Hepatocyte (in vitro differentiated cells): ENCODE measurements at regions not wholly inside any gene's neighbourhood (a gene's known extent, or its start where the extent isn't known, plus 50 kb on each side); places are given as distances from the start of the nearest gene placed in this dataset.
A peak's percentile ranks its signal among the peaks of the same experiment; 100 is the strongest.
"Not testable (repeated sequence)": the region's sequence is repeated elsewhere in the genome, so short reads cannot be mapped to it uniquely, and the experiment has no call there.

Experiments
- DNase-seq: peaks from one replicate; pipeline ENCODE4 v3.0.0-alpha.2; 2016; ENCODE audit warnings: low spot score
- H2AFZ ChIP-seq: fragments of 200-600 bp; sonication (generic); 2 replicates; pipeline ENCODE4 v1.6.0; 2016; ENCODE audit warnings: antibody characterized with exemption, mild to moderate bottlenecking
- H3K27ac ChIP-seq: fragments of 200-600 bp; sonication (generic); 2 replicates; pipeline ENCODE4 v1.5.1; 2016; ENCODE audit warnings: mild to moderate bottlenecking
- H3K27me3 ChIP-seq: fragments of 200-600 bp; sonication (generic); 2 replicates; pipeline ENCODE4 v1.6.1; 2016
- H3K36me3 ChIP-seq: fragments of 200-600 bp; sonication (generic); replicated peaks from 2 replicates; pipeline ENCODE4 v1.5.1; 2016; ENCODE audit warnings: low read depth; ENCODE audit not compliant: insufficient read depth
- H3K4me1 ChIP-seq: fragments of 200-600 bp; sonication (generic); 2 replicates; pipeline ENCODE4 v1.5.1; 2016; ENCODE audit warnings: mild to moderate bottlenecking, moderate library complexity; ENCODE audit not compliant: insufficient read depth
- H3K4me2 ChIP-seq: fragments of 200-600 bp; sonication (generic); 2 replicates; pipeline ENCODE4 v1.6.0; 2016
- H3K4me3 ChIP-seq: fragments of 200-600 bp; sonication (generic); 2 replicates; pipeline ENCODE4 v1.5.1; 2016; ENCODE audit warnings: mild to moderate bottlenecking
- H3K79me2 ChIP-seq: fragments of 200-600 bp; sonication (generic); 2 replicates; pipeline ENCODE4 v1.6.0; 2017; ENCODE audit warnings: mild to moderate bottlenecking
- H3K9me2 ChIP-seq: fragments of 200-600 bp; sonication (generic); replicated peaks from 2 replicates; pipeline ENCODE4 v1.6.0; 2017; ENCODE audit warnings: mild to moderate bottlenecking; ENCODE audit not compliant: insufficient read depth
- H3K9me3 ChIP-seq: fragments of 200-600 bp; sonication (generic); 2 replicates; pipeline ENCODE4 v1.5.1; 2016; ENCODE audit warnings: low read depth, mild to moderate bottlenecking
- H4K20me1 ChIP-seq: fragments of 200-600 bp; sonication (generic); 2 replicates; pipeline ENCODE4 v1.6.0; 2016; ENCODE audit warnings: mild to moderate bottlenecking; ENCODE audit not compliant: insufficient read depth, poor library complexity, severe bottlenecking
- EZH2 ChIP-seq: fragments of 200-600 bp; sonication (generic); IDR thresholded peaks from 2 replicates; pipeline ENCODE4 v1.6.1; 2016; ENCODE audit warnings: antibody characterized with exemption, mild to moderate bottlenecking, borderline replicate concordance
- EZH2phosphoT487 ChIP-seq: fragments of 200-600 bp; sonication (generic); IDR thresholded peaks from one replicate; pipeline ENCODE4 v1.6.1; 2018; ENCODE audit warnings: antibody characterized with exemption, mild to moderate bottlenecking, low read depth, moderate library complexity; ENCODE audit not compliant: unreplicated experiment, severe bottlenecking
- WGBS: methylation state at CpG from one replicate; pipeline ENCODE4 v1.1.6; 2016; ENCODE audit warnings: low lambda C conversion rate; ENCODE audit errors: missing lambda C conversion rate; 5-methylcytosine and 5-hydroxymethylcytosine counted together
- TF ChIP-seq, protein P1 (sequence below): fragments of 200-600 bp; sonication (generic); IDR thresholded peaks from 2 replicates; pipeline ENCODE4 v1.5.1; 2016; ENCODE audit warnings: antibody characterized with exemption, mild to moderate bottlenecking; ENCODE audit not compliant: poor library complexity

DNA sequence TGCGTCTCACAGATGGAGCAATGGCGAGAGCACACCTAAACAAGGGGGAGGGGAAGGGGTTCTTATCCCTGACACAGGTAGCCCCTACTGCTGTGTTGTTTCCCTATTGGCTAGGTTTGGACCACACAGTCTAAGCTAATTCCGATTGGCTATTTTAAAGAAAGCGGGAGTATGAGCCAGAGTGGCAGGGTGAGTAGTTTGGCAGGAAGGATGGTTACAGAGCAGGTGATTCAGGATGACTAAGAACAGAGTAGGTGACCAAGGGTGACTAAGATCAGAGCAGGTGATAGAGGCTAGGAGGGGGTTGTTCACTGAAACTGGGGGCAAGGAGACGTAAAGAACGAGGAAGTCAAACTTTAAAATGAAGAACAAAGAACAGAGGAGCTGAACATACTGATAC is 511.8 kb downstream of the EDEM1 start:
- Histone ChIP-seq H3K4me2 (no peak overlapping the region), H3K36me3 (no peaks in the 10 kb centered on the region), H3K9me3 (no peaks in the 10 kb centered on the region), H3K79me2 (no peaks in the 10 kb centered on the region), H3K27ac (no peak overlapping the region), H3K9me2 (no peaks in the 10 kb centered on the region), H2AFZ (no peak overlapping the region), H4K20me1 (no peaks in the 10 kb centered on the region), H3K4me3 (no peak overlapping the region), H3K4me1 (no peaks in the 10 kb centered on the region), H3K27me3 (no peaks in the 10 kb centered on the region)
- 92% methylated on average over 6 of the region's 6 CpGs for WGBS
- TF ChIP-seq, protein P1, sequence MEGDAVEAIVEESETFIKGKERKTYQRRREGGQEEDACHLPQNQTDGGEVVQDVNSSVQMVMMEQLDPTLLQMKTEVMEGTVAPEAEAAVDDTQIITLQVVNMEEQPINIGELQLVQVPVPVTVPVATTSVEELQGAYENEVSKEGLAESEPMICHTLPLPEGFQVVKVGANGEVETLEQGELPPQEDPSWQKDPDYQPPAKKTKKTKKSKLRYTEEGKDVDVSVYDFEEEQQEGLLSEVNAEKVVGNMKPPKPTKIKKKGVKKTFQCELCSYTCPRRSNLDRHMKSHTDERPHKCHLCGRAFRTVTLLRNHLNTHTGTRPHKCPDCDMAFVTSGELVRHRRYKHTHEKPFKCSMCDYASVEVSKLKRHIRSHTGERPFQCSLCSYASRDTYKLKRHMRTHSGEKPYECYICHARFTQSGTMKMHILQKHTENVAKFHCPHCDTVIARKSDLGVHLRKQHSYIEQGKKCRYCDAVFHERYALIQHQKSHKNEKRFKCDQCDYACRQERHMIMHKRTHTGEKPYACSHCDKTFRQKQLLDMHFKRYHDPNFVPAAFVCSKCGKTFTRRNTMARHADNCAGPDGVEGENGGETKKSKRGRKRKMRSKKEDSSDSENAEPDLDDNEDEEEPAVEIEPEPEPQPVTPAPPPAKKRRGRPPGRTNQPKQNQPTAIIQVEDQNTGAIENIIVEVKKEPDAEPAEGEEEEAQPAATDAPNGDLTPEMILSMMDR = no peak
- TF ChIP-seq EZH2phosphoT487 = no peak
- no peak for TF ChIP-seq EZH2
- no peak for DNase-seq

DNA sequence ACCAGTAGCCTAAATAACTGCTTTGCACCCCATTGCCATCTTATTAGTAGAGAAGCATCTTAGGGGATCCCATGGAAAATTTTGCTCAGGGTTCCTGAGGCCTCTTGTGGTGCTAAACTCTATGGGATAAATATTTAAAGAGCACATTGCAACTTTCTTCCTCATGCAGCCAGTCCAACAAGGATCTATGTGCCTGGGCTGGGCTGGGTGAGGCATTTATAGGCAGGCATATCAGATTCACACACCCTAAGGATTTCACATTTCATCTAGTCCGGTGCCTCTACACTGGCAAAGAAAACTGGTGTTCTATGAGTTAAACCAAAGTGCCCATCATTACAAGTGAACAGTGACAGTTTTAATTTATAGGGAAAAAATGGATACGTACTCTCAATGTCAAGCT is 512.3 kb downstream of the EDEM1 start:
- no peak overlapping the region for H3K27ac ChIP-seq
- H3K36me3 ChIP-seq = no peaks in the 10 kb centered on the region
- no peak overlapping the region for H3K4me2 ChIP-seq
- H3K79me2 ChIP-seq = no peaks in the 10 kb centered on the region
- no peaks in the 10 kb centered on the region for H3K4me1 ChIP-seq
- H2AFZ ChIP-seq = no peak overlapping the region
- H3K27me3 ChIP-seq = no peaks in the 10 kb centered on the region
- H3K4me3 ChIP-seq = no peak overlapping the region
- H3K9me3 ChIP-seq = no peaks in the 10 kb centered on the region
- H4K20me1 ChIP-seq = no peaks in the 10 kb centered on the region
- no peaks in the 10 kb centered on the region for H3K9me2 ChIP-seq
- TF ChIP-seq EZH2 = no peak
- no peak for TF ChIP-seq EZH2phosphoT487
- TF ChIP-seq, protein P1 = no peak
- 93% methylated on average over 2 of the region's 2 CpGs for WGBS
- no peak for DNase-seq

DNA sequence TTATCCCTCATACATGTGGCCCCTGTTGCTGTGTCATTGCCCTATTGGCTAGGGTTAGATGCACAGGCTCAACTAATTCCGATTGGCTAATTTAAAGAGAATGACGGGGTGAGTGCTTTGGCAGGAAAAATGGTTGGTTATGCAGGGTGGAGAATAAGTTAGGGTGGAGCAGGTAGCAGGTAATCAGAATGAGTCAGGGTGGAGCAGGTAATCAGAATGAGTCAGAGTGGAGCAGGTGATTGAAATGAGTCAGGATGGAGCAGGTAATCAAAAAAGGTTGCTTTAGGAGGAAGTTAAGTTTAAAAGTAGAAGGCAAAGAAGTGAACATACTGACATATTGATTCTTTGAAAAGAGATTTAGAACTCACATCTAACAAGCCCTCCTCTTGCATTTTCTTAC is 513.5 kb downstream of the EDEM1 start:
- H3K9me2 ChIP-seq, H3K36me3 ChIP-seq, H3K4me1 ChIP-seq, H2AFZ ChIP-seq, H3K4me2 ChIP-seq, H3K9me3 ChIP-seq, H3K4me3 ChIP-seq, H3K27me3 ChIP-seq, H3K79me2 ChIP-seq, DNase-seq, H4K20me1 ChIP-seq: not testable (repeated sequence)
- H3K27ac ChIP-seq = peak overlapping the region; percentile 76
- WGBS = 84% methylated on average over 2 of the region's 2 CpGs

DNA sequence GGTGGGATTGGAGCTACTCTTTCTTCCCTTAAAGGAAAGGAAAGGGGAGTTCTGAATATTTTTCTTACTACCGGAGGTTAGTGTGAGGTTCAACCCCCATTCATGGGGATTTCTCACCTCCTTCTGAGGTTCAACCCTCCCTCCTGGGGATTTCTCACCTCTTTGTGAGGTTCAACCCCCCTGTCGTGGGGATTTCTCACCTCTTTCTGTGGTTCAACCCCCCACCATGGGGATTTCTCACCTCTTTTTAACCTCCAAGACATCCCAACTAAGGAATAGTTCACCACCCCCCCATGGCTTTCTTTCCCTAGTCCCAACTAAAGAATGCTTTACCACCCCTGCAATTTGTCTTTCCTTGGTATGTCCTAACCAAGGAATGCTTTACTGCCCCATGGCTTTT is 520.3 kb downstream of the EDEM1 start:
- no peaks in the 10 kb centered on the region for H4K20me1 ChIP-seq
- 87% methylated on average over 2 of the region's 2 CpGs for WGBS
- peaks cover 12% of the 10 kb centered on the region for H3K4me1 ChIP-seq
- no peaks in the 10 kb centered on the region for H3K9me2 ChIP-seq
- H3K36me3 ChIP-seq = no peaks in the 10 kb centered on the region
- DNase-seq = no peak
- H3K4me2 ChIP-seq = no peak overlapping the region
- TF ChIP-seq EZH2phosphoT487 = no peak
- TF ChIP-seq EZH2 = no peak
- TF ChIP-seq, protein P1 = no peak
- H3K9me3 ChIP-seq = no peaks in the 10 kb centered on the region
- no peak overlapping the region for H2AFZ ChIP-seq
- no peak overlapping the region for H3K27ac ChIP-seq
- H3K79me2 ChIP-seq = no peaks in the 10 kb centered on the region
- H3K4me3 ChIP-seq = no peak overlapping the region
- no peaks in the 10 kb centered on the region for H3K27me3 ChIP-seq
